Osteocyte (in vitro differentiated cells): ENCODE measurements at regions not wholly inside any gene's neighbourhood (a gene's known extent, or its start where the extent isn't known, plus 50 kb on each side); places are given as distances from the start of the nearest gene placed in this dataset.
"Not testable (repeated sequence)": the region's sequence is repeated elsewhere in the genome, so short reads cannot be mapped to it uniquely, and the experiment has no call there.

ENCODE experiments used
- DNase-seq: peaks from one replicate; pipeline ENCODE4 v3.0.0; 2021; ENCODE audit warnings: mixed read lengths; ENCODE audit not compliant: unreplicated experiment; ENCODE audit errors: extremely low spot score
- H3K27ac Mint-ChIP-seq: one replicate; pipeline ENCODE4 v1.8.0; 2021; ENCODE audit warnings: mild to moderate bottlenecking, mixed read lengths; ENCODE audit not compliant: unreplicated experiment
- H3K27me3 Mint-ChIP-seq: one replicate; pipeline ENCODE4 v1.8.0; 2021; ENCODE audit warnings: mixed read lengths; ENCODE audit not compliant: unreplicated experiment
- H3K36me3 Mint-ChIP-seq: one replicate; pipeline ENCODE4 v1.8.0; 2021; ENCODE audit warnings: mixed read lengths; ENCODE audit not compliant: unreplicated experiment
- H3K4me1 Mint-ChIP-seq: one replicate; pipeline ENCODE4 v1.8.0; 2021; ENCODE audit warnings: mixed read lengths; ENCODE audit not compliant: unreplicated experiment
- H3K4me3 Mint-ChIP-seq: one replicate; pipeline ENCODE4 v1.8.0; 2021; ENCODE audit warnings: mild to moderate bottlenecking, moderate library complexity, mixed read lengths; ENCODE audit not compliant: unreplicated experiment
- H3K9me3 Mint-ChIP-seq: one replicate; pipeline ENCODE4 v1.8.0; 2021; ENCODE audit warnings: mixed read lengths; ENCODE audit not compliant: unreplicated experiment
- CTCF ChIP-seq: fragments of 200-600 bp; sonication (generic); IDR thresholded peaks from 2 replicates; pipeline ENCODE4 v1.5.0; 2021; ENCODE audit warnings: antibody characterized with exemption, mild to moderate bottlenecking, moderate library complexity

GRCh38 chr10:108612485-108612884, 1310.8 kb downstream of the XPNPEP1 start:
- no peak for DNase-seq
- no peak for TF ChIP-seq CTCF
- no peak overlapping the region for H3K4me3 Mint-ChIP-seq
- no peak overlapping the region for H3K27ac Mint-ChIP-seq
- H3K4me1 Mint-ChIP-seq = no peaks in the 10 kb centered on the region
- peaks cover 34% of the 10 kb centered on the region for H3K9me3 Mint-ChIP-seq
- H3K36me3 Mint-ChIP-seq = no peaks in the 10 kb centered on the region
- no peaks in the 10 kb centered on the region for H3K27me3 Mint-ChIP-seq

GRCh38 chr10:108608860-108609259, 1314.5 kb downstream of the XPNPEP1 start:
- Mint-ChIP-seq H3K27ac (no peak overlapping the region), H3K4me1 (no peaks in the 10 kb centered on the region), H3K27me3 (no peaks in the 10 kb centered on the region), H3K9me3 (peaks cover 47% of the 10 kb centered on the region), H3K36me3 (no peaks in the 10 kb centered on the region), H3K4me3 (no peak overlapping the region)
- no peak for DNase-seq
- TF ChIP-seq CTCF = no peak

DNA sequence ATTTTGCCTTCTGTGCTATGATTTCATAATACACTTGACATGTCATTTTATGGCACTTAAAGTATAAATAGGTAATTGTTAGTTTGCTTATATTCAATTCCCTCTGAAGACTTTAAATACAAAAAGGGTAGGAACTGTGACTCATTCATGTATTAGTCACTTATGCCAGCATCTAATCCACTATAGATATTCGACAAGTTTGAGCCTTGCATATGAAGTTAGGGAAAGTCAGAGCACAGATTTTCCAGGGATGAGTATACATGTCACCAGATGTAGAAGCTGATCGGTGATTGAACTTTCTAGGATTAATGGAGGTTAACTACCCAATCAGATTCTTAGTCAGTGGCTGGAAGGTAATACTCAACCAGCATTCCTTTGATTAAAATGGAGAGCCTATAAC, 1321.5 kb downstream of the XPNPEP1 start:
- no peaks in the 10 kb centered on the region for H3K4me1 Mint-ChIP-seq
- no peaks in the 10 kb centered on the region for H3K36me3 Mint-ChIP-seq
- H3K4me3 Mint-ChIP-seq = no peak overlapping the region
- no peak overlapping the region for H3K27ac Mint-ChIP-seq
- no peak for DNase-seq
- H3K9me3 Mint-ChIP-seq = peaks cover 37% of the 10 kb centered on the region
- H3K27me3 Mint-ChIP-seq = no peaks in the 10 kb centered on the region
- TF ChIP-seq CTCF = no peak

- not testable (repeated sequence) for H3K27ac Mint-ChIP-seq, DNase-seq, H3K4me1 Mint-ChIP-seq, H3K27me3 Mint-ChIP-seq, H3K4me3 Mint-ChIP-seq, H3K36me3 Mint-ChIP-seq
- H3K9me3 Mint-ChIP-seq = peaks cover 28% of the 10 kb centered on the region
These were observed 1322.8 kb downstream of the XPNPEP1 start for GRCh38 chr10:108600511-108600910.

- H3K4me3 Mint-ChIP-seq, H3K27me3 Mint-ChIP-seq, H3K4me1 Mint-ChIP-seq, H3K27ac Mint-ChIP-seq, H3K36me3 Mint-ChIP-seq, DNase-seq: not testable (repeated sequence)
- peaks cover 28% of the 10 kb centered on the region for H3K9me3 Mint-ChIP-seq
These were observed 1324.0 kb downstream of the XPNPEP1 start for GRCh38 chr10:108599317-108599716.

- H3K27ac Mint-ChIP-seq = no peak overlapping the region
- DNase-seq = no peak
- H3K27me3 Mint-ChIP-seq = no peaks in the 10 kb centered on the region
- TF ChIP-seq CTCF = no peak
- no peaks in the 10 kb centered on the region for H3K36me3 Mint-ChIP-seq
- no peak overlapping the region for H3K4me3 Mint-ChIP-seq
- H3K9me3 Mint-ChIP-seq = peaks cover 25% of the 10 kb centered on the region
- no peaks in the 10 kb centered on the region for H3K4me1 Mint-ChIP-seq
These were observed 1324.5 kb downstream of the XPNPEP1 start for GRCh38 chr10:108598831-108599230.
